Activated naive CD4-positive, alpha-beta T cell treated with anti-CD3 and anti-CD28 coated beads, Interleukin-2, amount 50 U/mL, for 24 hours (primary cell): ENCODE measurements at regions not wholly inside any gene's neighbourhood (a gene's known extent, or its start where the extent isn't known, plus 50 kb on each side); places are given as distances from the start of the nearest gene placed in this dataset.

Source experiments
- H3K27ac Mint-ChIP-seq: one replicate; pipeline ENCODE4 v1.8.0; 2021; ENCODE audit warnings: mild to moderate bottlenecking, mixed read lengths
- H3K27me3 Mint-ChIP-seq: one replicate; pipeline ENCODE4 v1.8.0; 2021; ENCODE audit warnings: mixed read lengths
- H3K36me3 Mint-ChIP-seq: one replicate; pipeline ENCODE4 v1.8.0; 2021; ENCODE audit warnings: mixed read lengths
- H3K4me1 Mint-ChIP-seq: one replicate; pipeline ENCODE4 v1.8.0; 2021; ENCODE audit warnings: mixed read lengths
- H3K4me3 Mint-ChIP-seq: one replicate; pipeline ENCODE4 v1.8.0; 2021; ENCODE audit warnings: mild to moderate bottlenecking, mixed read lengths
- H3K9me3 Mint-ChIP-seq: one replicate; pipeline ENCODE4 v1.8.0; 2021; ENCODE audit warnings: mixed read lengths

- H3K27me3 Mint-ChIP-seq: peaks cover 6% of the 10 kb centered on the region
- H3K4me3 Mint-ChIP-seq: no peak overlapping the region
- no peaks in the 10 kb centered on the region for H3K4me1 Mint-ChIP-seq
- no peak overlapping the region for H3K27ac Mint-ChIP-seq
- H3K9me3 Mint-ChIP-seq: no peaks in the 10 kb centered on the region
- no peaks in the 10 kb centered on the region for H3K36me3 Mint-ChIP-seq
Observed at GRCh38 chr10:113450906-113451305, 101.9 kb upstream of the HABP2 start.

GRCh38 chr10:113452146-113452845 is 100.6 kb upstream of the HABP2 start:
- H3K4me1 Mint-ChIP-seq: no peaks in the 10 kb centered on the region
- no peaks in the 10 kb centered on the region for H3K9me3 Mint-ChIP-seq
- H3K27me3 Mint-ChIP-seq: peaks cover 6% of the 10 kb centered on the region
- no peaks in the 10 kb centered on the region for H3K36me3 Mint-ChIP-seq
- no peak overlapping the region for H3K4me3 Mint-ChIP-seq
- H3K27ac Mint-ChIP-seq: no peak overlapping the region

DNA sequence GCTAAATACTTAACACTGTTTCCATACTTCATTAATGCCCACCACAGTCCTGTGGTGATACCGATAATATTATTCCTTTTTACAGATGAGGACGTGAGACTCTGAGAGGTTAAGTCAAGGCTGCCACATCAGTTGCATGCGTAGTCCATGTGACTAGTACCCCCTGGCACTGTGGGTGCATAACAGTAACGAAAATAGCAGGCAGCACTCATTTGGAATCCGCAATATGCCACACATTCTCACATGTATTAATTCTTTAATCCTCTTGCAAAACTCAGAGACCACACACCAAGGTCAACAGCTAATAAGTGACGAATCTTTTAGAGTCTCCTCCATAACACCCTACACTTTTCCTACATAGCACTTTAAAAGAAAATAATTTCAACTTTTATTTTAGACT is 99.5 kb upstream of the HABP2 start:
- Mint-ChIP-seq H3K27me3 (peaks cover 6% of the 10 kb centered on the region), H3K4me3 (no peak overlapping the region), H3K4me1 (no peaks in the 10 kb centered on the region), H3K36me3 (no peaks in the 10 kb centered on the region), H3K9me3 (no peaks in the 10 kb centered on the region), H3K27ac (no peak overlapping the region)

DNA sequence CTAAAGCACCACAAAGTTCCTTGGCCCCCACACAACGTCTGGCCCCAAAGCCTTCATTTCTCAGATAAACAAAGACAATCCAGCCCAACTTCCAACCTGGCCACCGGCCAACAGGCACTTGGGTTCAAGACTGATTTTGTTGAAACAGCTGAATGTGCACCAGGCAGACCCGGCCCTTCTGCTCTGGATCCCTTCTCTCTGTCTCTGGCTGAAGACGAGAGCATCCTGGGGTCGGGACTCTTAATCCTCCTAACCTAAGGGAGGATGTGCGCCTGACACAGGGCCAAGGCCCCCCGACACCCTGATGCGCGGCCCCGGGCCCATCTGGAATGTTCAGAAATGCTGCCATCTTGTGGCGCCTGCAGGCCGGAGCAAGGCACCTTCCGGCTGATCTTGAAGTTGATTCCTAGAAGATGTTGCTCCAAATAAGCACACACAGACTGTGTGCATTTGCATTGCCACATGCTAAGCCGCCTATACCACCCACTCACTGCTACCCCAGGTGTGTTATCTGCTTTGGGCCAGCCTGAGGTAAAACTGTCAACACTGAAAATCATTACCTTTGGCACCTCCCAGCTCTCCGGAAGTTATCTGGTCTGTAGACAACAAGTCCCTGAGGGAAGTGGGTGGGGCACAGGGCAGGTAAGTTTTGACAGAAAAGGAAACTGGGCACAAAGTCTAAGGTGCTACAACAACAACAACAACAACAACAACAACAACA is 98.4 kb upstream of the HABP2 start:
- Mint-ChIP-seq H3K4me1 (no peaks in the 10 kb centered on the region), H3K27me3 (peaks cover 9% of the 10 kb centered on the region), H3K9me3 (no peaks in the 10 kb centered on the region), H3K36me3 (no peaks in the 10 kb centered on the region), H3K4me3 (no peak overlapping the region), H3K27ac (no peak overlapping the region)

DNA sequence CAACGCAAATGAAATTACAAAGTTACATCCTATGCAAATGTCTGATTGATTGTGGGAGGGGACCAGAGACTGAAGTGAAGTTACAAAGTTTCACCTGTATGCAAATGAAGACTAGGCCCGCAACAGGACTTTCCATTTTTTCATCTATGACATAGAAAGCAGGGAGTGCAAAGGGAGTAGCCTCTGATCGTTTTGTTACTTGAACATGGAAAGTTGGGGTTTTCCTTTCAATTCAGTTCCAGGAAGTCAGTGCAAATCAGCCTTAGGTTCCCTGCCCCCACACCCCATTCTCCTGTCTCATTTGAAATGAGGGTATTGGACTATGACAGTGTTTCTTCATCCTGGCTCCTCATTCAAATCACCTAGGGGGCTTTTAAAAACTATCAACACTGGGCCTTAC is 96.9 kb upstream of the HABP2 start:
- Mint-ChIP-seq H3K27me3 (peaks cover 11% of the 10 kb centered on the region), H3K27ac (no peak overlapping the region)

GRCh38 chr10:113456741-113457140 is 96.1 kb upstream of the HABP2 start:
- Mint-ChIP-seq H3K27ac (no peak overlapping the region), H3K36me3 (no peaks in the 10 kb centered on the region), H3K9me3 (no peaks in the 10 kb centered on the region), H3K4me3 (no peak overlapping the region), H3K4me1 (no peaks in the 10 kb centered on the region), H3K27me3 (peaks cover 12% of the 10 kb centered on the region)

More for the DNA sequence above, 96.9 kb upstream of the HABP2 start:
- no peaks in the 10 kb centered on the region for H3K36me3 Mint-ChIP-seq
- H3K4me3 Mint-ChIP-seq: no peak overlapping the region
- no peaks in the 10 kb centered on the region for H3K4me1 Mint-ChIP-seq
- H3K9me3 Mint-ChIP-seq: no peaks in the 10 kb centered on the region

DNA sequence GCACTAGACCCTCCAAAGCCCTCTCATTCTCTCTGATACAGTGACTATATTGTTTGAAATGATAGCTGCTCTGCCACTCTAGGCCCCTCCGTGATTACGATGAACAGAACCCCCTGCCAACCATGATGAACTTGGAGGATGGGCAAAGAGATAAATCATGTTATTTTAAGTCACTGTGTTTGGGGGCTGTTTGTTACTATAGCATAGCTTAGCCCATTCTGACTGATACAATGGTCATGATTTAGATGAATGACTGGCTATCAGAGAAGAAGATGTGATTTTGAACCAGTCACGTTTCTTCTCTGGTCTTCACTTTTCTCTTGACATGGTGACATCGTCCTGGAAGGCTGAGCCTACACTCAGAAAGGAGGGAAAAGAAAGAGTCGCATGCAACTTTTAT is 95.4 kb upstream of the HABP2 start:
- H3K9me3 Mint-ChIP-seq: no peaks in the 10 kb centered on the region
- no peak overlapping the region for H3K27ac Mint-ChIP-seq
- no peaks in the 10 kb centered on the region for H3K36me3 Mint-ChIP-seq
- H3K4me3 Mint-ChIP-seq: no peak overlapping the region
- peaks cover 15% of the 10 kb centered on the region for H3K27me3 Mint-ChIP-seq
- H3K4me1 Mint-ChIP-seq: no peaks in the 10 kb centered on the region

DNA sequence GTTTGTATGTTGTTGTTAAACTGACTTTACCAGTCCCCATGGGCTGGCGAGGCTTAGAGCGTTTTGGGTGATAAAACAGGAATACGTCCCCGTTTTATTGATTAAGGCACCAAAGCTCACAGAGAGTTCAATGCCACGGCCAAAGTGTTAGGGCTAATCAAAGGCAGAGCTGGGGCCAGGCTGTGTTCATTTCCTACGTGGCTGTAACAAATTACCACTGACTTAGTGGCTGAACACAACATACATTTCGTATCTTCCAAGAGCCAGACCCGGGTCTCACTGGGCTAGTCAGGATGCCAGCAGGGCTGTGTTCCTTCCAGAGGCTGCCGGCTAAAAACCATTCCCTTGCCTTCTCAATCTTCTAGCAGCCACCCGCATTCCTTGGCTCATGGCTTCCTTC is 94.4 kb upstream of the HABP2 start:
- Mint-ChIP-seq H3K4me1 (no peaks in the 10 kb centered on the region), H3K27ac (no peak overlapping the region), H3K9me3 (no peaks in the 10 kb centered on the region), H3K36me3 (no peaks in the 10 kb centered on the region), H3K4me3 (no peak overlapping the region), H3K27me3 (peaks cover 16% of the 10 kb centered on the region)

GRCh38 chr10:113458944-113459343 is 93.9 kb upstream of the HABP2 start:
- Mint-ChIP-seq H3K4me1 (no peaks in the 10 kb centered on the region), H3K4me3 (no peak overlapping the region), H3K36me3 (no peaks in the 10 kb centered on the region), H3K9me3 (no peaks in the 10 kb centered on the region), H3K27ac (no peak overlapping the region), H3K27me3 (peaks cover 13% of the 10 kb centered on the region)

DNA sequence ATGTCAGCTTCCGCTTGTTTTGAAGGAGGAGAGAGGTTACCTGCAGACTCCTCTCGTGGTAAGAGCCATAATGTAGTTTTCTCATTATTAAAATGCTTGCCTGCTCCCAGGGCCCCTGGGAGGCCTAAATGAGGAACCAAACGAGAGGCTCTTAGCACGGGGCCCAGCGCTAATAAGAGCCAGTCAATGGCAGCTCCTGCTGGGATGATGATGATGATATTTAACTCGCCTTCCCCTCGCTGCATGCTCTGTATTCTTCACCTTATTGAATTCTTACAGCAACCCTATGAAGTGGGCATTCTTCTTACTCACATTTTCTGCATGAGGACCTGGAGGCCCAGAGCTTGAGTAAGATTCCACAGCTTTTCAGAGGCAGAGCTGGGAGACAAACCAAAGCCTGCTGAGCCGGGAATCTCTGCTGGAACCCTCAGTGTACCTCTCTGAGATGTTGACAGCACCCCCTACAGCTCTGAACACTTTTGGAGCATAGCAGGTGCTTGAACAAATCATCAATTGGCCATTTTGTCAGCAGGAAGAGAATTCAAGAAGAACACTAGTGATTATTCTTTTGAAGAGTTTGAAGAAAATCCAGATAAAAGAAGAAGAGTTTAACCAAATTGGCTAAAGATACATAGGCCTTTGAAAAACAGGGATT is 93.1 kb upstream of the HABP2 start:
- Mint-ChIP-seq H3K36me3 (no peaks in the 10 kb centered on the region), H3K27me3 (peaks cover 13% of the 10 kb centered on the region), H3K4me1 (no peaks in the 10 kb centered on the region), H3K27ac (no peak overlapping the region), H3K9me3 (no peaks in the 10 kb centered on the region), H3K4me3 (no peak overlapping the region)

DNA sequence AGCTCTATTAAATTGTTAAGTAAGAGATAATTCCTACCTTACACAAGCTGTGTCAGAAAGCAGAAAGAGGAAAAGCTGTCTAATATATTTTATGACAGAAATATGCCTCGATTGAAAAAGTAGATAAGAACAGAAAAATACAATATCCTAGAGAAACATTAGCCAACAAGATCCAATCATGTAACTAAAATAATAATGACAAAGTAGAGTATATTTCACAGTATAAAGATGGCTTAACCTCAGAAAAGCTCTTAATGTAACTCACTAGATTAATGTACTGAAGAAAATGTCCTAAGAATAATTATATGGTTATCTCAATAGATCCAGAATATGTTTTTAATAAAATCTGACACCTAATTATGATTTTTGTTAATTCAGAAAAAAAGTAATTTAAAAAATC is 89.8 kb upstream of the HABP2 start:
- no peaks in the 10 kb centered on the region for H3K9me3 Mint-ChIP-seq
- H3K27me3 Mint-ChIP-seq: peaks cover 17% of the 10 kb centered on the region
- H3K4me3 Mint-ChIP-seq: no peak overlapping the region
- no peaks in the 10 kb centered on the region for H3K4me1 Mint-ChIP-seq
- no peak overlapping the region for H3K27ac Mint-ChIP-seq
- no peaks in the 10 kb centered on the region for H3K36me3 Mint-ChIP-seq

DNA sequence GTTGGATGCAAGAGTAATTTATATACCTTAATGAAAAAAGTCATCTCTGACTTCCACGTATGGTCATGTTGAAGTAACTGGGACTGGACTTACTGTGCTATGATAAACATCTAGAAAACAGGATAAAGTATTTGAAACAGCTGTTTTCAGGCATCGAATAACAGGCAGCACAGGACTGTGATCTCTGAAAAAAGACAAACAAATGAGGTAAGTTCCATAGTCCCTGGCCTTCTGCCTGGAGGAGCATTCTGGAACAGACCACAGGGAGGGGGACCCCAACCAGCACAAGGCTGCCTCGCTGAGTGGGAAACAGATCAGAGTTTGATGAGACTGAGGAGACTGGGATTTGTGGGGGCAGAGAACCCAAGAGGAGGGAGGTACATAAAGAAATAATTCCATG is 89.1 kb upstream of the HABP2 start:
- H3K9me3 Mint-ChIP-seq: no peaks in the 10 kb centered on the region
- H3K36me3 Mint-ChIP-seq: no peaks in the 10 kb centered on the region
- H3K4me3 Mint-ChIP-seq: no peak overlapping the region
- H3K27ac Mint-ChIP-seq: no peak overlapping the region
- no peaks in the 10 kb centered on the region for H3K4me1 Mint-ChIP-seq
- H3K27me3 Mint-ChIP-seq: peaks cover 17% of the 10 kb centered on the region

DNA sequence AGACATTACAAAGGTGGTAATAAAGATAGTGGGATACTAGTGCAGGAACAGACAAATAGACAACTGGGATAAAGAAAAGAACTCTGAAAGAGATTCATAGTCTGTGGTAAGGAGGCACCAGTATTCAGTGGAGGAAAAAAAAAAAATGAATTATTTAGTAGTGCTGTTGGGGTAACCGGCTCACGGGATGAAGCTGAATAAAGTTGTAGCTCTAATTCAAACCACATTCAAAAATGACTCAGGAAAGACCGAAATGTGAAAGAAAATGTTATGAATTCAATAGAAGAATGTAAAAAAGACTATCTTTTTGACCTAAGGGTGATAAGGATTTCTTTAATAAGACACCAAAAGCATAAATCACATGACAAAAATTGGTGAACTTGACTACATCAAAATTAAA is 83.1 kb upstream of the HABP2 start:
- Mint-ChIP-seq H3K36me3 (no peaks in the 10 kb centered on the region), H3K27me3 (peaks cover 3% of the 10 kb centered on the region), H3K4me3 (no peak overlapping the region), H3K4me1 (no peaks in the 10 kb centered on the region), H3K9me3 (no peaks in the 10 kb centered on the region), H3K27ac (no peak overlapping the region)

- Mint-ChIP-seq H3K27ac (no peak overlapping the region), H3K36me3 (no peaks in the 10 kb centered on the region), H3K27me3 (peaks cover 2% of the 10 kb centered on the region), H3K9me3 (no peaks in the 10 kb centered on the region), H3K4me1 (no peaks in the 10 kb centered on the region), H3K4me3 (no peak overlapping the region)
Observed at GRCh38 chr10:113470372-113471240, 82.2 kb upstream of the HABP2 start.

DNA sequence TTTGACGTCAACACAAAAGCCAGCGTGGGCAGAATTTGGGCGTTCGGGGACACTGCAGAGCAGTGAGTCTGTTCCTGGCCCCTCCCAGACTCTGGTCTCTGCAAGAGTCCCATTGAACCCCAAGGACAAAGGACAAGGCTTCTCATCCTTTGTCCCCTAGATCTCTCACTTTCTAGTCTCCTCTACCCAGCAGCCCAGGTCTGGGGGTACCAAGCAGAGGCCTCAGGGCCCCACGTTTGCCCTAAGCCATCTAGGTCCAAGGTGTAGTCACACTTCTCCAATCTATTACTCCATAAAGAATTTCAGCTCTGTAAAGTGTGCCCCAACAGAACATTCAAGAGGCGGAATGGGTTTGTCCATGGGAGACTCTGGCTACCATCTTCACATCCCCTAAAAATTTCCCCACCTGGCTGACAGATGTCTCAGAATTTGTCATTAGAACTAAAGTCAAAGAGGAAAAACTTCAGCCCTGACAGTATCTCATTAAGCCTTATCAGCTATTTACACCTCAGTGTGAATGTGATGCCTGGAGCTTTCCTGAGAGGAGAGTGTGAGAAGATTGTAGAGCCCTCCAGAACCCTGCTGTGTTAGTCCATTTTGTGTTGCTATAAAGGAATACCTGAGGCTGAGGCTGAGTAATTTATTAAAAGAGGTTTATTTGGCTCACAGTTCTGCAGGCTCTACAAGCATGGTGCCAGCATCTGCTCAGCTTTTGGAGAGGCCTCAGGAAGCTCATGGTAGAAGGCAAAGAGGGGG is 81.4 kb upstream of the HABP2 start:
- Mint-ChIP-seq H3K4me3 (no peak overlapping the region), H3K4me1 (no peaks in the 10 kb centered on the region), H3K27ac (no peak overlapping the region), H3K36me3 (no peaks in the 10 kb centered on the region), H3K9me3 (no peaks in the 10 kb centered on the region), H3K27me3 (peaks cover 2% of the 10 kb centered on the region)
